ENCODE measurements at regions not wholly inside any gene's neighbourhood (a gene's known extent, or its start where the extent isn't known, plus 50 kb on each side); places are given as distances from the start of the nearest gene placed in this dataset.

GRCh38 chr5:107778647-107779046 is 107.9 kb upstream of the EFNA5 start:
- no TSS peak for BruUV-seq (replicated peaks)
- no peaks in the 10 kb centered on the region for H3K27me3 ChIP-seq (ENCODE audit: control insufficient read depth, insufficient read depth, low read length)
- TF ChIP-seq SIN3A (IDR thresholded peaks at IDR 0.05; ENCODE audit: borderline replicate concordance, insufficient read depth, low read depth, low read length) (no peak), REST (IDR thresholded peaks at IDR 0.05; ENCODE audit: insufficient read depth in 1 of 2, low read depth in 2 of 2, low read length in 1 of 2) (no peak)
- ChIA-PET CTCF (no interaction called here), POLR2A (no interaction called here)
- H3K36me3 ChIP-seq (ENCODE audit: control insufficient read depth, insufficient read depth, low read length), result no peaks in the 10 kb centered on the region
- no peaks in the 10 kb centered on the region for H3K9me3 ChIP-seq (ENCODE audit: control insufficient read depth, insufficient read depth, low read depth, low read length)
- ATAC-seq (no peak), DNase-seq (ENCODE audit: low read depth, low spot score) (no peak)
- in situ Hi-C loops (cut with HindIII; ENCODE audit: low pct_unique_long_range_greater_than_20kb, low sequenced_read_pairs) (no loop called here), intact Hi-C loops (cut with micrococcal nuclease; ENCODE audit: unreplicated experiment) (no loop called here)
- H3K4me3 ChIP-seq (ENCODE audit: low read depth in 2 of 2, low read length in 2 of 2), result no peak overlapping the region
- no peaks in the 10 kb centered on the region for H3K4me1 ChIP-seq (ENCODE audit: control insufficient read depth, insufficient read depth, low read length)
- H3K27ac ChIP-seq (ENCODE audit: low read length), result no peak overlapping the region

- no peak for TF ChIP-seq POLR2AphosphoS5 (IDR thresholded peaks at IDR 0.05; ENCODE audit: low read depth, low read length)
- no peak for TF ChIP-seq CTCF (IDR thresholded peaks at IDR 0.05)
- no peak for TF ChIP-seq TCF7L2 (IDR thresholded peaks at IDR 0.05; ENCODE audit: low read depth, low read length)
- TF ChIP-seq SIN3A (IDR thresholded peaks at IDR 0.05; ENCODE audit: borderline replicate concordance, insufficient read depth, low read depth, low read length), result no peak
- no peak for TF ChIP-seq REST (IDR thresholded peaks at IDR 0.05; ENCODE audit: insufficient read depth in 1 of 2, low read depth in 2 of 2, low read length in 1 of 2)
- no peak overlapping the region for H3K27ac ChIP-seq (ENCODE audit: low read length)
- in situ Hi-C loops (cut with HindIII; ENCODE audit: low pct_unique_long_range_greater_than_20kb, low sequenced_read_pairs), result no loop called here
- no TSS peak for BruUV-seq (replicated peaks)
- H3K4me3 ChIP-seq (ENCODE audit: low read depth in 2 of 2, low read length in 2 of 2), result no peak overlapping the region
- POLR2A ChIA-PET, result no interaction called here
- intact Hi-C loops (cut with micrococcal nuclease; ENCODE audit: unreplicated experiment), result no loop called here
- ATAC-seq, result no peak
- no peaks in the 10 kb centered on the region; the same call in 1 of the 2 replicates for H3K27me3 ChIP-seq (ENCODE audit: control insufficient read depth, insufficient read depth, low read length)
- no peaks in the 10 kb centered on the region for H3K9me3 ChIP-seq (ENCODE audit: control insufficient read depth, insufficient read depth, low read depth, low read length)
- no peaks in the 10 kb centered on the region for H3K4me1 ChIP-seq (ENCODE audit: control insufficient read depth, insufficient read depth, low read length)
- H3K36me3 ChIP-seq (ENCODE audit: control insufficient read depth, insufficient read depth, low read length), result no peaks in the 10 kb centered on the region
- DNase-seq (ENCODE audit: low read depth, low spot score), result no peak
- CTCF ChIA-PET, result no interaction called here
These were observed 106.4 kb upstream of the EFNA5 start for GRCh38 chr5:107776922-107777740.
